8988T (cell line): ENCODE measurements at regions not wholly inside any gene's neighbourhood (a gene's known extent, or its start where the extent isn't known, plus 50 kb on each side); places are given as distances from the start of the nearest gene placed in this dataset.
"Not testable (repeated sequence)": the region's sequence is repeated elsewhere in the genome, so short reads cannot be mapped to it uniquely, and the experiment has no call there.

ENCODE experiments used
- DNase-seq: peaks from one replicate; pipeline ENCODE4 v3.0.0; 2011

- no peak for DNase-seq
These were observed 531.5 kb downstream of the ADCYAP1 start for GRCh38 chr18:1436199-1436598.

DNA sequence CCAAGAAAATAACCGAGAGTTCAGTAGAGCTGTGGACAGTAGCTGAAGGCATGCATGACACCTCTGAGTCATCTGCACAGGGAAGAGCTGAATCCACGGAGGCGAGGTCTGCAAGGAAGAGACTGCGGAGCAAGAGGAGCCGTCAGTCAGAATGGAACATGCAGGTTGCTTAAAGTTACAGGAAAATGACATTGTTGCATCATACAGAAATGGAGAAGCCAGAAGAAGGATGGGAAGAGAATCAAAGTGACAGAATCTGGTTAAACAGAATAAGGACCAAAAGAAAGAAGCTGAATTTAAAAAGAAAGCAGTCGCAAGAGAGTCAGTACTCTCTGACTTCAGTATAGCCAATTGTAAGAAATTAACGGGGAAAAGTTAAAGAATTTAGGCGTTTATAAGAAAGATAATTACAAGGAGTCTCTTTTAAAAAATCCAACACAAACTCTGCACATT lies 533.8 kb downstream of the ADCYAP1 start:
- no peak for DNase-seq

- DNase-seq = no peak
These were observed 534.3 kb downstream of the ADCYAP1 start for GRCh38 chr18:1438967-1439366.

- not testable (repeated sequence) for DNase-seq
These were observed 539.4 kb downstream of the ADCYAP1 start for GRCh38 chr18:1444062-1444461.

- DNase-seq = no peak
These were observed 542.1 kb downstream of the ADCYAP1 start for GRCh38 chr18:1446765-1447164.

DNA sequence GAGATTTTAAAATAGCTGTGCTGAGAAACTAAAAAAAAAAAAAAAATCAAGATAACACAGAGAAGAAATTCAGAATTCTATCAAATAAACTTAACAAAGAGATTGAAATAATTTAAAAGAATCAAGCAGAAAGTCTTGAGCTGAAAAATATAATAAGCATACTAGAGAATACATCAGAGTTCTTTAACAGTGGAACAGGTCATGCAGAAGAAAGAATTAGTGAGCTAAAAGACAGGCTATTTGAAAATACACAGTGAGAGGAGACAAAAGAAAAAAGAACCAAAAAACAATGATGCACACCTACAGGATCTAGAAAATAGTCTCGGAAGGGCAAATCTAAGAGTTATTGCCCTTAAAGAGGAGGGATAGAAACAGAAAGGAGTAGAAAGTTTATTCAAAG lies 548.1 kb downstream of the ADCYAP1 start:
- no peak for DNase-seq

DNA sequence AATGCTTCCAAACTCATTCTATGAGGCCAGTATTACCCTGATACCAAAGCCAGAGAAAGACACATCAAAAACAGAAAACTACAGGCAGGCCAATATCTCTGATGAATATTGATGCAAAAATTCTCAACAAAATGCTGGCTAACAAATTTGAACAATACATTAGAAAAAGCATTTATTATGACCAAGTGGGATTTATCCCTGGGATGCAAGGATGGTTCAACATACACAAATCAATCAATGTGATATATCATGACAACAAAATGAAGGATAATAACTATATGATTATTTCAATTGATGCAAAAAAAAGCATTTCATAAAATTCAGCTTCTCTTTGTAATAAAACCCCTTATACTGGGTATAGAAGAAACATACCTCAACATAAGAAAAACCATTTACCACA lies 550.9 kb downstream of the ADCYAP1 start:
- DNase-seq = no peak

DNA sequence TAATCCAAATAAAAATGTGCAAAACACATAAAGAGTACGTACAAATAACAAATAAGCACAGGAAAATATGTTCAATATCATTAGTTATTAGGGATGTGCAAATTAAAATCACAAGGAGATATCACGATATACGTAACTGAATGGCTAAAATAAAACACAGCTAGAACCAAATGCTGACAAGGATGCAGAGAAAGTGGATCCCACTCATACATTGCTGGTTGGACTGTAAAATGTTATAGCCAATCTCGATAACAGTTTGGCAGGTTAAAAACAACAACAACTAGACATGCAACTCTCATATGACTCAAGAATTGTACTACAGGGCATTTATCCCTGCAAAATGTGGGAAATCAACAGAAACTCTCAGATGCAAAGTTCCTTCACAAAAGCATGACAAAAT lies 553.9 kb downstream of the ADCYAP1 start:
- DNase-seq = no peak

DNA sequence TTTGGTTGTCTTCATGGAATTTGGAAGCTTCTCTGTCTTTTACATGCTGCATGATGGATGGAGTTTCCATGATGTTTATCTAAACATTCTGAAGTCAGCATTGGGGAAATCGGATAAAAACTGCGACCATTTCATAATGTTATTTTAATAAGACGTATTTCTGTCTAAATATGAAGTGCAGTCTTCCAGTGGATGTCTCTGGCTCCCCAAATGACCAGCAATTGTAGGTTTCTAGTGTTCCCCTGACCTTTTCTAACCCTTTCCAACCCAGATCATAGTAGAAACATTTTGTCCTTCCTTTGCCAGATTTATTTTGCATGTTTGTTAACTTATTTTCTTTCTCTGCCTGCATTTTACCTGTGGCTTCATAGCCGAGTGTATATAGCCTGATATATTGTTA lies 559.3 kb downstream of the ADCYAP1 start:
- DNase-seq = no peak

GRCh38 chr18:1464444-1465217 lies 560.0 kb downstream of the ADCYAP1 start:
- no peak for DNase-seq

DNA sequence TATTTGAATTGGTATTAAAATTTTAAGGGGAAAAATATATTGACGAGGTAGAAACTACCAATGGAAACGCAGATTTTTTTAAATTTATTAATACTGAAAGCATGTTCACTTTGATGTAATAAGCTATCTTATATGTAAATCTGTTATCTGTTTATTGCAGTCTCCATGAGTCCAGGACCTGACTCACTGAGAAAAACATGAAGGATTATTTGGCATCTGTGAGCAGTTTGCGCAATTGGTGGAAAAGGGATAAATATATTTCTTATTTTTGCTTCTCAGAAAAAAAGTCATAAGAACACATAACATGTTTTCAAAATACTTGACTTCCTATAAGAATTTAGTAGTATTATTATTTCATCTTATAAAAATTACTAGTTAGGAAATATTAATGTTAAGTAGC lies 561.4 kb downstream of the ADCYAP1 start:
- DNase-seq = no peak

DNA sequence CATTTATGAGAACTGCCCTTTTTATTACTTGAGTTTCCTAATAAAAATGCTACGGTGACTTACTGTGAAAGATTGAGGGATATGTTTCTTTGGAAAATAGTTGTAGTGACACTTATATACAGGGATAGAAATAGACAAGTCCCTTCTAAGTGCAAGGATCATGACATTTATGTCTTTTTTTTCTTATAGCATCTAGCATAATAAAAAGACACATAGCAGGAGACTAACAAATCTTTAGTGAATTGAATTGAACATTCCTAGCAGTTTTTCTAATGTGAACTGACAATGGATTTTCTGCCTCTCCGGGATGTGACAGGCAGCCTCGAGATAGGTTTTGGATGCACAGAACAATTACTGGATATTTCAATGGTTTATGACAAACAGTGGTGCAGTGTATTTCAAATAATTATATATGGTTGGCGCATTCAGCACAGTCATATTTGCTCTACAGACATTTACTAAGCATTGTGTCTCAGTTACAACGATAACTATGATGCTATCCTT lies 562.8 kb downstream of the ADCYAP1 start:
- DNase-seq = no peak

- no peak for DNase-seq
These were observed 563.9 kb downstream of the ADCYAP1 start for GRCh38 chr18:1468550-1468949.

DNA sequence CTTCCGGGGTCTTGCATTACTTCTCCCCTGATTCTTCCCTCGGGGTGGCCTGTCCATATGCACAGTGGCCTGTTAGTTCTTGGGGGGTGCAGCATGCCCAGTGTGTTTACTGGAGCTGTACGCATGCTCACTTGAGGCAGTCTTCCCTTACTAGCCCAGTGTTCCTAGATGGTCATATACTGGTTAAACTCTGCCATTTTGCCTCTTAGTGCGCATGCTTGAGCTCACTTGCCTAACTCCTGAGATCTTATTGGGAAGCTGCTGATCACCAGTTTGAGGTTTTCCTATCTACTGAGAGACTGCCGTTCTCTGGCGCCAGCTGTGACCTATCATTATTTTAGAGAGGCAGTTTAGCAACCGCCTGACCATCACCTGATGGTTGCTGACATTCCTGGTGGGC lies 571.2 kb downstream of the ADCYAP1 start:
- DNase-seq = no peak

DNA sequence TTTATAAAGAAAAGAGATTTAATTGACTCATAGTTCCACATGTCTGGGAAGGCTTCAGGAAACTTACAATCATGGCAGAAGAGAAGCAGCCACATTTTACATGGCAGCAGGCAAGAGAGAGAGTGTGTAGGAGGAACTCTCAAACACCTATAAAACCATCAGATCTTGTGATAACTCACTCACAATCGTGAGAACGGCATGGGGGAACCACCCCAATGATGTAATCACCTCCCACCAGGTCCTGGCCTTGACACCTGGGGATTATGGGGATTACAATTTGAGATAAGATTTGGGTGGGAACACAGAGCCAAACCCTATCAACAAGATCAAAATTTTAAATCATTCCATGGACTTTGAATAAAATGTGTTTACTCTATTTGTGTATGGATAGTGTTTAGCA lies 575.6 kb downstream of the ADCYAP1 start:
- DNase-seq = no peak

DNA sequence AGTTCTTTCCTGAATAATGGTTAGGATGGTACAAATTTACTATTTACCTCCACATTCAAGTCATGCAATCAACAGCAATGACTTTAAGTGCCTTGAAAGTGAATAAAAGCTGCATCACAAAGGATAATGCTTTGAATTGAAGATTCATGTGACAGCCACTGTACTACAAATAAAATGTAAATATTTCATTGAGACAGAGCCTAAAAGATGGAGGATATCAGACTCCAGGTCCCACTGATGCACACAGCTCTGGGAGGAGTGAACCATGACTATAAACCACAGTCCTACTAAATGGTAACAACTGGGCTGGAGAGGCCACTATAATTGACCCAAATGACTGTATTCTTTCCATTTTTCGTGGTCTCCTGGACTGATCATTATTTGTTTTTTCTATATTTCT lies 576.9 kb downstream of the ADCYAP1 start:
- no peak for DNase-seq

GRCh38 chr18:1483385-1483784 lies 578.7 kb downstream of the ADCYAP1 start:
- no peak for DNase-seq

DNA sequence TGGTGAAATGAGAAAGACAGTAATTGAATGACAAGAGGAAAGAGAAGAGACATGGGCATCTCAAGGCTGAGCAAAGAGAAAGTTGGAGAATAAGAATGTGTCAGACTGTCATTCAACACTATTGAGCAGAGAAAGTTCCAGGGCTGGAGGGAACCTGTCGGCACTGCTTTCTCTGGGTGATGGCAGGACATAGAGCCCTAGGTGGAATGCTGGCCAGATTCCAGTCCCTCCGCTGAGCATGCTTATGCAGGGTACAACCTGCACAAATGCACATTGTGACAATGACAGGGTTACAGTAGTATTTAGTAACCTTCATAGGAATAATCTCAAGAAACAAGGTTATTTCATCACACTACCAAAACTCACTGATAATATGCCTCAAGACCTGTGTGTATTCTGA lies 582.8 kb downstream of the ADCYAP1 start:
- DNase-seq = no peak

DNA sequence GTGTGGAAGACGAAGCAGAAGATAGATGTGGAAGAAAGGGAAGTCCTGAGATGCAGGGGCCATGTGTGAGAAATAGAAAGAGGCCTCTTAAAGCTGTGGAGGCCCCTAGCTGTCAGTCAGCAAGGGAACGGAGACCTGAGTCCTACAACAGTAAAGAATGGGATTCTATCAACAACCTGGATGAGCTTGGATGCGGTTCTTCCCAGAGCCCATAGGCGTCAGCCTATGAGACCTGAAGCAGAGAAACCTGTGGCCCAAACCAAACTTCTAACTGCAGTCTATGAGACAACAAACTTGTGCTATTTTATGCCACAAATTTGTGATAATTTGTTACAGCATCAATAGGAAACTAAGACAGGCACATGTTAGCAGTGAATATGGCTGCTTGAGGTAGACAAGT lies 583.7 kb downstream of the ADCYAP1 start:
- DNase-seq = no peak

DNA sequence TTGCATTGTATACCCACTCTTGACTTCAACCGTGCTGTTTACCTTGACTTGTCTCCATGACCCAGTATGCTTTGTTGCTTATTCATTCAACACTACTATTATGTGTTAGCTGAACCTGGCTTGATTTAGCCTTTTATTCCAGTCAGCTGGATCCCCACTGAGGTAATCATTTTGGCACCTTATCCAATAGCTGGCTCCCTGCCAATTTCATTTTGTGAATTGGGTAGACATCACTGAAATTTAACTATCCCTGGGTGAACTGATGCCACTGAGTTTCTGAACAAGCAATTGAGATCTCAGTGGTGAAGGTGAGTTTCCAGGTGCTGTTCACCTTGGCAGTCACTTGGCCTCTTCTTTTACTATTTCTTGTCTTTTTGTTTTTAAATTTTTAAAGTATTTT lies 584.3 kb downstream of the ADCYAP1 start:
- DNase-seq = no peak

DNA sequence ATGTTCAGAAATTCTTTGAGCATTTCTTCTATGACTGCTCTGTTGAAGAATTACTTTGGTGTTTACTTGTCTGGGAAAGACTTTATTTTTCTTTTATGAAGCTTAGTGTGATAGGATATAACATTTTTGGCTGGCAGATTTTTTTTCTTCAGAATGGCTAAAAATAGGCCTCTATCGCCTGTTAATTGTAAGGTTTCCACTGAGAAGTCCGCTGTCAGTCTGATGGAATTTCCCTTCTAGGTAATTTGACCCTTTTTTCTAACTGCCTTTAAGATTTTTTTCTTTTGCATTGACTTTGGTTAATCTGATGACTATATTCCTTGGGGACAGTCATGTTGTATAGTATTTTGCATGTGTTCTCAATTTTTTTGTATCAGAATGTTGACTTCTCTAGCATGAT lies 590.7 kb downstream of the ADCYAP1 start:
- DNase-seq = no peak

- DNase-seq = no peak
These were observed 591.4 kb downstream of the ADCYAP1 start for GRCh38 chr18:1496096-1496495.

- DNase-seq = no peak
These were observed 593.5 kb downstream of the ADCYAP1 start for GRCh38 chr18:1498216-1498615.

DNA sequence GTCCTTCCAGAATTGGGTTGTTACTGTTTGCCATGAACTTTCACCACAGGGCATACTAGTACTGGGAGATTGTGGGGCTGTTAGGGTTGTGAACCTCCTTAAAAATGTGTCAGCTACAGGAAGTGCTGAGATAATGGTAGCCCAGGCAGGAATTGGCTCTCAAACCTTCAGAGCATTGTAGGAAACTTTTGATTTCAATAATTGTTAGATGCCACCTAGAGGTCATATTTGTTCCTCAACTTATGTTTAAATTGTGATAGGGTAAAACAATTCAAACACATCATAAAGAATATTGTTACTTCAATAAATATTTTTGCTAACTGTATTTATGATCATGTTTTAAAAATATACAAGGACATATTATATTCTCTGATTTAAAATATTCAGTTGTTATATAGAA lies 594.6 kb downstream of the ADCYAP1 start:
- no peak for DNase-seq

DNA sequence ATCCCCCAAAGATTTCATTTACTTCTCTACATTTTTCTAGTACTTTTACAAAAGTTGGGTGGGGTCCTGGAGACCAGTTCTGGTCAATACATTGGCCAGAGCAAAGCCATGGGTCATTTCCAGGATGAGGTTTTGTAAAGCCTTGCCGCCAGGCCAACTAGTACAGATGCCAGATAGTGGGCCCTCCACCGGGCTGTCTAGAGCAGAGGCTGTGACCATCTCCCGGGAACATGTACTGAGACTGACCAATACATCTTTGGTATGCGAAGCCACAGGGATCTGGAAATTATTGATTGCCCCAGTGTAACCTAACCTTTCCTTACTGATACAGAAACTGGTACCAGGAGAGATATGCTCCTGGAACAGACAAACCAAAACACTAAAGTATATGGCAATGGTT lies 599.2 kb downstream of the ADCYAP1 start:
- no peak for DNase-seq
